K562 (cell line): ENCODE measurements at regions not wholly inside any gene's neighbourhood (a gene's known extent, or its start where the extent isn't known, plus 50 kb on each side); places are given as distances from the start of the nearest gene placed in this dataset.

Experiments
- ATAC-seq: fragments of 200-7000 bp; cut with Tn5 transposase; 3 replicates; pipeline ENCODE4 v1.9.1; 2020; ENCODE audit warnings: moderate library complexity
- BruUV-seq: library from RNA; stranded (reverse); fragments of 400-500 nt; replicated peaks from 2 replicates; lab custom pipeline; 2021; lab: Mats Ljungman, UMichigan
- CTCF ChIA-PET: fragments of 300-600 bp; formaldehyde crosslinking; extraction: SDS; loops from one replicate; lab custom pipeline; 2021; ENCODE audit warnings: low intra/inter-chr PET ratio; lab: Yijun Ruan, JAX
- POLR2A ChIA-PET: fragments of 300-600, 350-650 bp; sonication (Branson Sonifier 250); formaldehyde crosslinking; extraction: SDS; loops from one replicate; lab custom pipeline; 2021; ENCODE audit warnings: antibody characterized with exemption, inconsistent platforms; lab: Yijun Ruan, JAX
- DNase-seq, 4 experiments: peaks; one replicate each; pipeline versions ENCODE4 v3.0.0 to v3.0.0-alpha.2; 2011 to 2018; ENCODE audit warnings: low spot score in 3 of 4, mixed read lengths in 3 of 4; ENCODE audit errors: extremely low read depth in 1 of 4
- FAIRE-seq: peaks from 2 replicates; lab custom pipeline; 2011; peaks lifted over from hg19 to GRCh38; lab: Jason Lieb, UNC
- H2AFZ ChIP-seq: 2 replicates; pipeline ENCODE4 v1.6.0; 2011; ENCODE audit warnings: low read depth, low read length, control low read depth, inconsistent platforms
- H3K27ac ChIP-seq: fragments of 200-600 bp; 3 replicates; pipeline ENCODE4 v1.8.0; 2011; ENCODE audit warnings: low read depth, mild to moderate bottlenecking, control low read depth, inconsistent platforms, low read length, moderate library complexity, mixed read lengths; ENCODE audit errors: extremely low read depth
- H3K27me3 ChIP-seq, 2 experiments: fragments of 300-600 bp in 1 of 2; 2 replicates in 1 of 2; 3 replicates in 1 of 2; pipeline versions ENCODE4 v1.6.0 to v1.8.0; 2011; ENCODE audit warnings: inconsistent platforms in 2 of 2, low read length in 2 of 2, mild to moderate bottlenecking in 1 of 2, mixed read lengths in 1 of 2, moderate library complexity in 1 of 2; ENCODE audit not compliant: control insufficient read depth in 2 of 2, insufficient read depth in 2 of 2
- H3K36me3 ChIP-seq: fragments of 300-600 bp; 3 replicates; pipeline ENCODE4 v1.8.0; 2011; ENCODE audit warnings: mild to moderate bottlenecking, low read length, inconsistent platforms; ENCODE audit not compliant: control insufficient read depth, insufficient read depth
- H3K4me1 ChIP-seq, 2 experiments: fragments of 200-600 bp in 1 of 2; replicated peaks in 1 of 2; 2 replicates in 1 of 2; 3 replicates in 1 of 2; pipeline versions ENCODE4 v1.5.1 to v1.8.0; 2011; ENCODE audit warnings: inconsistent platforms in 2 of 2, low read length in 2 of 2, mild to moderate bottlenecking in 1 of 2, mixed read lengths in 1 of 2, moderate library complexity in 1 of 2; ENCODE audit not compliant: control insufficient read depth in 2 of 2, insufficient read depth in 2 of 2
- H3K4me2 ChIP-seq: 2 replicates; pipeline ENCODE4 v1.6.1; 2011; ENCODE audit warnings: low read length, control low read depth, inconsistent platforms, mixed read lengths; ENCODE audit not compliant: insufficient read depth
- H3K4me3 ChIP-seq: fragments of 200-600 bp; sonication (generic), shearing (Covaris generic); 2 replicates; pipeline ENCODE4 v1.5.1; 2016; ENCODE audit warnings: control low read depth, inconsistent platforms
- H3K79me2 ChIP-seq: fragments of 200-600 bp; 3 replicates; pipeline ENCODE4 v1.8.0; 2011; ENCODE audit warnings: low read length, inconsistent platforms; ENCODE audit not compliant: control insufficient read depth, insufficient read depth
- H3K9ac ChIP-seq, 2 experiments: 2 replicates each; pipeline versions ENCODE4 v1.6.0 to v1.6.1; 2011; ENCODE audit warnings: low read depth in 2 of 2, low read length in 2 of 2, control low read depth in 1 of 2, inconsistent platforms in 1 of 2, mild to moderate bottlenecking in 1 of 2, mixed read lengths in 1 of 2; ENCODE audit not compliant: insufficient read depth in 1 of 2
- H3K9me1 ChIP-seq: one replicate; pipeline ENCODE4 v1.6.0; 2011; ENCODE audit warnings: inconsistent platforms, mild to moderate bottlenecking, low read length, moderate library complexity; ENCODE audit not compliant: control insufficient read depth, insufficient read depth
- H3K9me3 ChIP-seq: replicated peaks from 2 replicates; pipeline ENCODE4 v1.5.1; 2011; ENCODE audit warnings: low read depth, low read length, inconsistent platforms; ENCODE audit not compliant: control insufficient read depth, insufficient read depth
- H4K20me1 ChIP-seq: replicated peaks from 2 replicates; pipeline ENCODE4 v1.6.1; 2011; ENCODE audit warnings: low read length, inconsistent platforms, mixed read lengths; ENCODE audit not compliant: control insufficient read depth, insufficient read depth
- CHD7 ChIP-seq: fragments of 200-600 bp; sonication (generic); IDR thresholded peaks from one replicate; pipeline ENCODE4 v1.6.1; 2012; ENCODE audit warnings: mild to moderate bottlenecking, low read depth, low read length, inconsistent platforms
- MEIS2 ChIP-seq: fragments of 450-650 bp; IDR thresholded peaks from 2 replicates; pipeline ENCODE4 v1.6.1; 2014; ENCODE audit warnings: mild to moderate bottlenecking; ENCODE audit not compliant: partially characterized antibody
- NBN ChIP-seq: fragments of 450-650 bp; IDR thresholded peaks from 2 replicates; pipeline ENCODE4 v1.6.1; 2016; ENCODE audit warnings: low read depth, mild to moderate bottlenecking
- ZNF134 ChIP-seq: fragments of 250-450 bp; sonication (Bioruptor Pico); conservative IDR thresholded peaks from 2 replicates; pipeline ENCODE4 v1.4.0; 2020
- ZNF140 ChIP-seq: fragments of 250-450 bp; sonication (Bioruptor Pico); IDR thresholded peaks from 2 replicates; pipeline ENCODE4 v1.8.0; 2021; ENCODE audit warnings: moderate library complexity, mild to moderate bottlenecking, inconsistent platforms
- ZNF780A ChIP-seq: fragments of 250-450 bp; sonication (Bioruptor Pico); IDR thresholded peaks from 2 replicates; pipeline ENCODE4 v1.5.0; 2021; ENCODE audit warnings: mild to moderate bottlenecking
- WGBS: fragments of 100-300 bp; shearing (Covaris generic); methylation state at CpG from one replicate; pipeline ENCODE4 v1.1.6; 2016; ENCODE audit warnings: low coverage, mixed read lengths; ENCODE audit not compliant: insufficient coverage; ENCODE audit errors: missing lambda C conversion rate; 5-methylcytosine and 5-hydroxymethylcytosine counted together
- in situ Hi-C: fragments of 300-500 bp; cut with MboI; formaldehyde crosslinking; loops from 4 replicates; pipeline ENCODE4 v1.15.0; 2018; ENCODE audit warnings: inconsistent platforms, mixed read lengths
- intact Hi-C: fragments of 100-400 bp; cut with micrococcal nuclease; formaldehyde crosslinking; loops from 2 replicates; pipeline ENCODE4 v1.14.2; 2022

GRCh38 chr10:30769361-30769760 lies 139.8 kb upstream of the LYZL2 start:
- ChIA-PET CTCF (no interaction called here), POLR2A (no interaction called here)
- intact Hi-C loops (no loop called here), in situ Hi-C loops (no loop called here)
- Histone ChIP-seq H4K20me1 (no peaks in the 10 kb centered on the region), H3K9me3 (no peaks in the 10 kb centered on the region), H2AFZ (no peak overlapping the region), H3K9me1 (no peaks in the 10 kb centered on the region), H3K9ac (no peak overlapping the region), H3K4me3 (no peak overlapping the region), H3K36me3 (no peaks in the 10 kb centered on the region), H3K27me3 (peaks cover 3 to 23% of the 10 kb centered on the region in 2 experiments; a peak in 3 of 5 replicates)
- no TSS peak for BruUV-seq
- ATAC-seq (no peak), DNase-seq (no peak), FAIRE-seq (no peak)
- 2% methylated on average over 16 of the region's 16 CpGs for WGBS
- TF ChIP-seq CHD7 (no peak), ZNF134 (no peak), NBN (no peak), ZNF780A (CRISPR knock-in tag) (no peak), ZNF140 (CRISPR knock-in tag) (no peak), MEIS2 (no peak)
- TF ChIP-seq, all 486 proteins: peak for 0
- Histone ChIP-seq H3K4me2 (no peak overlapping the region), H3K79me2 (no peaks in the 10 kb centered on the region), H3K4me1 (no peaks in the 10 kb centered on the region), H3K27ac (no peak overlapping the region)
